ENCODE measurements at regions not wholly inside any gene's neighbourhood (a gene's known extent, or its start where the extent isn't known, plus 50 kb on each side); places are given as distances from the start of the nearest gene placed in this dataset.

GRCh38 chr17:73983621-73984400, 219.7 kb upstream of the RPL38 start:
- Histone ChIP-seq H3K23ac (ENCODE audit: insufficient read length) (no peak overlapping the region), H3K23me2 (ENCODE audit: low read depth, low read length) (no peaks in the 10 kb centered on the region; the same call in 1 of the 2 replicates), H3K9me3 (ENCODE audit: insufficient read depth in 2 of 2, low read depth in 1 of 2, low read length in 1 of 2) (no peaks in the 10 kb centered on the region), H3K36me3 (ENCODE audit: control insufficient read depth in 2 of 4, insufficient read depth in 4 of 4, low read length in 3 of 4) (no peaks in the 10 kb centered on the region), H3K9ac (replicated peaks in 1 of 4; ENCODE audit: extremely low read depth in 1 of 4, low read depth in 3 of 4, low read length in 3 of 4) (no peak overlapping the region), H3K4ac (replicated peaks; ENCODE audit: insufficient read length, low read depth, low read length) (no peak overlapping the region), H3K79me2 (ENCODE audit: control insufficient read depth in 1 of 2, insufficient read depth in 2 of 2, low read length in 2 of 2) (no peaks in the 10 kb centered on the region), H3K14ac (ENCODE audit: insufficient read length) (no peak overlapping the region), H2BK20ac (ENCODE audit: low read length) (no peak overlapping the region), H3K4me2 (ENCODE audit: insufficient read depth in 1 of 2, low read depth in 2 of 2, low read length in 2 of 2) (no peak overlapping the region), H3K27ac (ENCODE audit: low read depth, low read length) (no peak overlapping the region), H4K5ac (ENCODE audit: insufficient read length, low read depth, low read length) (no peak overlapping the region), H4K20me1 (replicated peaks in 1 of 2; ENCODE audit: control insufficient read depth in 1 of 2, insufficient read depth in 2 of 2, low read length in 2 of 2) (no peaks in the 10 kb centered on the region), H3K18ac (ENCODE audit: extremely low read depth, low read length) (no peak overlapping the region), H3K27me3 (replicated peaks in 1 of 4; ENCODE audit: control insufficient read depth in 3 of 4, extremely low read depth in 1 of 4, insufficient read depth in 3 of 4, low read length in 3 of 4) (0 out of 7 replicates have a peak, but pooled peaks cover 0 to 2% (median 0%) of the 10 kb centered on the region in 4 experiments), H2AK5ac (ENCODE audit: low read depth, low read length) (no peak overlapping the region), H3K56ac (replicated peaks; ENCODE audit: insufficient read length, low read depth, low read length) (no peak overlapping the region), H2BK12ac (ENCODE audit: low read depth, low read length) (no peak overlapping the region), H2AFZ (ENCODE audit: low read length) (no peak overlapping the region), H4K91ac (replicated peaks; ENCODE audit: insufficient read length, low read length) (no peak overlapping the region), H2BK5ac (ENCODE audit: low read depth, low read length) (no peak overlapping the region), H4K8ac (ENCODE audit: extremely low read depth, insufficient read depth, low read length) (no peak overlapping the region), H3K4me1 (replicated peaks in 1 of 4; ENCODE audit: control insufficient read depth in 3 of 4, insufficient read depth in 4 of 4, low read length in 3 of 4) (peaks cover 0 to 2% (median 0%) of the 10 kb centered on the region in 4 experiments; a peak in 2 of 7 replicates), H3K79me1 (ENCODE audit: low read depth, low read length) (no peaks in the 10 kb centered on the region), H2BK15ac (ENCODE audit: low read length) (no peak overlapping the region), H2BK120ac (replicated peaks; ENCODE audit: low read depth, low read length) (no peak overlapping the region), H3K4me3 (ENCODE audit: extremely low read depth in 1 of 4, insufficient read depth in 2 of 4, low read depth in 3 of 4, low read length in 4 of 4) (no peak overlapping the region)
- no peak for FAIRE-seq
- WGBS, 2 experiments (ENCODE audit: extremely low coverage in 1 of 2, insufficient coverage in 1 of 2, insufficient read length in 1 of 2, insufficient replicate concordance in 2 of 2, low coverage in 1 of 2, low lambda C conversion rate in 2 of 2, missing lambda C conversion rate in 1 of 2), result 85% methylated on average over 15 of the region's 16 CpGs; no CpG with 5 or more reads in 1 of the 2 experiments
- DNase-seq (ENCODE audit: low read depth in 1 of 2, low spot score in 2 of 2), result no peak
- POLR2A ChIA-PET (ENCODE audit: partially characterized antibody), result no interaction called here
- CTCF ChIA-PET (ENCODE audit: partially characterized antibody), result interaction anchor here (0.6 to 3.1 kb wide), 6 partner anchors 12 to 163 kb away, joined by 3 to 13 read pairs (median 4); no protein-coding TSS in a partner anchor
- no peak for TF ChIP-seq SRF (IDR thresholded peaks at IDR 0.05; ENCODE audit: low read depth, low read length)
- TF ChIP-seq ATF2 (IDR thresholded peaks at IDR 0.05; ENCODE audit: low read length), result no peak
- no peak for TF ChIP-seq TEAD4 (IDR thresholded peaks at IDR 0.05; ENCODE audit: low read depth, low read length)
- TF ChIP-seq ATF3 (IDR thresholded peaks at IDR 0.05; ENCODE audit: insufficient read depth, low read depth, low read length), result no peak
- TF ChIP-seq YY1 (IDR thresholded peaks at IDR 0.05; ENCODE audit: low read depth, low read length), result no peak
- TF ChIP-seq CTCF (IDR thresholded peaks at IDR 0.05; ENCODE audit: control extremely low read depth in 1 of 3, insufficient read depth in 1 of 3, low read depth in 1 of 3, low read length in 3 of 3), result no peak
- no peak for TF ChIP-seq E2F6 (IDR thresholded peaks at IDR 0.05)
